Endothelial cell of umbilical vein (primary cell): ENCODE measurements at regions not wholly inside any gene's neighbourhood (a gene's known extent, or its start where the extent isn't known, plus 50 kb on each side); places are given as distances from the start of the nearest gene placed in this dataset.

ENCODE experiments used
- BruUV-seq: library from RNA; stranded (reverse); fragments of 400-500 nt; replicated peaks from 2 replicates; lab custom pipeline; 2021; lab: Mats Ljungman, UMichigan
- CTCF ChIA-PET: fragments of 300-600, 350-600 bp; sonication (Branson Sonifier 250); formaldehyde crosslinking; loops from one replicate; lab custom pipeline; 2021; ENCODE audit warnings: antibody characterized with exemption, inconsistent platforms; lab: Charles Lee
- POLR2A ChIA-PET: fragments of 300-600, 350-600 bp; sonication (Branson Sonifier 250); formaldehyde crosslinking; loops from one replicate; lab custom pipeline; 2021; ENCODE audit warnings: antibody characterized with exemption, inconsistent platforms; lab: Charles Lee
- DNase-seq: peaks from one replicate; pipeline ENCODE4 v3.0.0-alpha.2; 2011; ENCODE audit warnings: low read depth, low spot score
- FAIRE-seq: peaks from 2 replicates; lab custom pipeline; 2011; peaks lifted over from hg19 to GRCh38; lab: Jason Lieb, UNC
- H2AFZ ChIP-seq: 2 replicates; pipeline ENCODE4 v1.6.0; 2012; ENCODE audit warnings: low read depth, low read length, control low read depth, inconsistent platforms
- H3K27ac ChIP-seq: 2 replicates; pipeline ENCODE4 v1.5.1; 2011; ENCODE audit warnings: low read depth, mild to moderate bottlenecking, control low read depth, low read length, moderate library complexity; ENCODE audit not compliant: insufficient read depth
- H3K27me3 ChIP-seq, 2 experiments: 2 replicates each; pipeline versions ENCODE4 v1.6.0 to v1.6.1; 2011; ENCODE audit warnings: low read length in 2 of 2, mixed read lengths in 1 of 2; ENCODE audit not compliant: control insufficient read depth in 2 of 2, insufficient read depth in 2 of 2
- H3K36me3 ChIP-seq, 2 experiments: 2 replicates in 1 of 2; 3 replicates in 1 of 2; pipeline ENCODE4 v1.5.1; 2011; ENCODE audit warnings: low read length in 2 of 2, mild to moderate bottlenecking in 1 of 2, moderate library complexity in 1 of 2; ENCODE audit not compliant: control insufficient read depth in 2 of 2, insufficient read depth in 2 of 2; ENCODE audit errors: extremely low read depth in 1 of 2
- H3K4me1 ChIP-seq: 3 replicates; pipeline ENCODE4 v1.5.1; 2011; ENCODE audit warnings: mild to moderate bottlenecking, low read length; ENCODE audit not compliant: control insufficient read depth, insufficient read depth; ENCODE audit errors: extremely low read depth
- H3K4me2 ChIP-seq: 2 replicates; pipeline ENCODE4 v1.6.1; 2011; ENCODE audit warnings: low read length, control low read depth, mixed read lengths; ENCODE audit not compliant: insufficient read depth
- H3K4me3 ChIP-seq, 3 experiments: fragments of 200-600 bp in 1 of 3; sonication (generic), shearing (Covaris generic) in 1 of 3; replicated peaks in 1 of 3; 2 replicates each; pipeline ENCODE4 v1.5.1; 2011 to 2016; ENCODE audit warnings: control low read depth in 3 of 3, low read length in 3 of 3, mild to moderate bottlenecking in 2 of 3, inconsistent platforms in 1 of 3, low read depth in 1 of 3, moderate library complexity in 1 of 3; ENCODE audit not compliant: insufficient read depth in 1 of 3
- H3K79me2 ChIP-seq: 2 replicates; pipeline ENCODE4 v1.6.0; 2012; ENCODE audit warnings: low read length, inconsistent platforms; ENCODE audit not compliant: control insufficient read depth, insufficient read depth
- H3K9ac ChIP-seq: replicated peaks from 2 replicates; pipeline ENCODE3; 2011; ENCODE audit warnings: low read length, control low read depth; ENCODE audit not compliant: insufficient read depth; ENCODE audit errors: extremely low read depth
- H3K9me1 ChIP-seq: replicated peaks from 3 replicates; pipeline ENCODE4 v1.6.0; 2011; ENCODE audit warnings: mild to moderate bottlenecking, low read length; ENCODE audit not compliant: control insufficient read depth, insufficient read depth; ENCODE audit errors: extremely low read depth
- H3K9me3 ChIP-seq: replicated peaks from 2 replicates; pipeline ENCODE4 v1.5.1; 2012; ENCODE audit warnings: low read length, inconsistent platforms; ENCODE audit not compliant: control insufficient read depth, insufficient read depth
- H4K20me1 ChIP-seq: replicated peaks from 2 replicates; pipeline ENCODE3; 2011; ENCODE audit warnings: mild to moderate bottlenecking, low read length; ENCODE audit not compliant: control insufficient read depth, insufficient read depth; ENCODE audit errors: extremely low read depth
- CTCF ChIP-seq, 2 donors: IDR thresholded peaks; 1 replicate in 1 of 2; 2 replicates in 1 of 2; pipeline ENCODE4 v1.5.1; 2011; ENCODE audit warnings: low read length in 2 of 2, mild to moderate bottlenecking in 2 of 2, moderate library complexity in 2 of 2, control low read depth in 1 of 2, inconsistent platforms in 1 of 2, low read depth in 1 of 2; ENCODE audit not compliant: insufficient read depth in 1 of 2; ENCODE audit errors: extremely low read depth in 1 of 2
- EZH2 ChIP-seq: IDR thresholded peaks from 2 replicates; pipeline ENCODE4 v1.6.1; 2012; ENCODE audit warnings: borderline replicate concordance, low read depth, mild to moderate bottlenecking, moderate library complexity, low read length, inconsistent platforms; ENCODE audit not compliant: severe bottlenecking
- FOS ChIP-seq: IDR thresholded peaks from 2 replicates; pipeline ENCODE4 v1.6.1; 2011; ENCODE audit warnings: mild to moderate bottlenecking, low read length, moderate library complexity, borderline replicate concordance; ENCODE audit not compliant: insufficient read depth
- GATA2 ChIP-seq: IDR thresholded peaks from 2 replicates; pipeline ENCODE4 v1.7.0; 2011; ENCODE audit warnings: low read depth, mild to moderate bottlenecking, moderate library complexity, mixed read lengths, low read length; ENCODE audit not compliant: insufficient read length, insufficient read depth
- JUN ChIP-seq: IDR thresholded peaks from 2 replicates; pipeline ENCODE4 v1.6.1; 2011; ENCODE audit warnings: borderline replicate concordance, low read depth; ENCODE audit not compliant: insufficient read length, insufficient read depth
- MAX ChIP-seq: IDR thresholded peaks from 2 replicates; pipeline ENCODE4 v1.6.1; 2011; ENCODE audit not compliant: insufficient read depth, insufficient read length
- MYC ChIP-seq: IDR thresholded peaks from one replicate; pipeline ENCODE4 v1.6.1; 2011; ENCODE audit warnings: mild to moderate bottlenecking, low read depth, low read length
- POLR2A ChIP-seq: IDR thresholded peaks from 2 replicates; pipeline ENCODE4 v1.6.1; 2012; ENCODE audit warnings: low read depth, mild to moderate bottlenecking, control low read depth, low read length
- POLR2AphosphoS5 ChIP-seq: IDR thresholded peaks from 2 replicates; pipeline ENCODE4 v1.6.1; 2012; ENCODE audit warnings: low read depth, mild to moderate bottlenecking, control low read depth, low read length, moderate library complexity; ENCODE audit not compliant: insufficient read depth
- dilution Hi-C: fragments of 300-500 bp; cut with MboI; formaldehyde crosslinking; loops from one replicate; pipeline ENCODE4 v1.15.0; 2019; ENCODE audit warnings: low sequenced_read_pairs; ENCODE audit not compliant: extremely low pct_ligation_motif_present
- intact Hi-C: fragments of 100-400 bp; cut with micrococcal nuclease; formaldehyde crosslinking; loops from one replicate; pipeline ENCODE4 v1.10.0; 2022

GRCh38 chr4:121541696-121542095 lies 155.1 kb downstream of the ANXA5 start:
- no peak for FAIRE-seq

More at GRCh38 chr4:121541696-121542095, 155.1 kb downstream of the ANXA5 start:
- no TSS peak for BruUV-seq
- no peak overlapping the region for H3K4me2 ChIP-seq
- TF ChIP-seq POLR2AphosphoS5: no peak
- no peak for TF ChIP-seq FOS
- no peak for TF ChIP-seq EZH2
- TF ChIP-seq CTCF (IDR thresholded peaks at IDR 0.05; ENCODE audit: extremely low read depth in 1 of 2, insufficient read depth in 1 of 2, low read depth in 1 of 2, low read length in 2 of 2): no peak
- TF ChIP-seq MAX: no peak
- TF ChIP-seq GATA2: no peak
- no peak for TF ChIP-seq POLR2A
- no peak for TF ChIP-seq JUN
- no peak for TF ChIP-seq MYC
- H3K36me3 ChIP-seq: no peaks in the 10 kb centered on the region
- H3K9ac ChIP-seq: no peak overlapping the region
- no peak overlapping the region for H3K27ac ChIP-seq
- H3K4me1 ChIP-seq: no peaks in the 10 kb centered on the region
- H2AFZ ChIP-seq: no peak overlapping the region
- no peak for DNase-seq
- no peaks in the 10 kb centered on the region for H3K79me2 ChIP-seq
- dilution Hi-C loops: no loop called here
- no peaks in the 10 kb centered on the region for H3K9me3 ChIP-seq
- CTCF ChIA-PET: interaction anchor here (1.5 kb wide), 1 partner anchor 79 kb away, joined by 3 read pairs; no protein-coding TSS in a partner anchor
- intact Hi-C loops: no loop called here
- H3K9me1 ChIP-seq: no peaks in the 10 kb centered on the region
- H3K27me3 ChIP-seq: no peaks in the 10 kb centered on the region
- POLR2A ChIA-PET: no interaction called here
- H3K4me3 ChIP-seq: no peak overlapping the region
- no peaks in the 10 kb centered on the region for H4K20me1 ChIP-seq
